OCI-LY7 (cell line): ENCODE measurements at regions not wholly inside any gene's neighbourhood (a gene's known extent, or its start where the extent isn't known, plus 50 kb on each side); places are given as distances from the start of the nearest gene placed in this dataset.

Experiments used
- EZH2phosphoT487 ChIP-seq: fragments of 200-600 bp; sonication (generic); IDR thresholded peaks from 2 replicates; pipeline ENCODE4 v1.6.1; 2018; ENCODE audit warnings: low read depth, borderline replicate concordance, mild to moderate bottlenecking, mixed run types, antibody characterized with exemption, low read length, moderate library complexity, mixed read lengths
- TF ChIP-seq, protein P1 (sequence below): fragments of 200-600 bp; sonication (generic); conservative IDR thresholded peaks from 2 replicates; pipeline ENCODE4 v1.5.1; 2014; ENCODE audit warnings: mild to moderate bottlenecking, antibody characterized with exemption, low read length, moderate library complexity, mixed read lengths

DNA sequence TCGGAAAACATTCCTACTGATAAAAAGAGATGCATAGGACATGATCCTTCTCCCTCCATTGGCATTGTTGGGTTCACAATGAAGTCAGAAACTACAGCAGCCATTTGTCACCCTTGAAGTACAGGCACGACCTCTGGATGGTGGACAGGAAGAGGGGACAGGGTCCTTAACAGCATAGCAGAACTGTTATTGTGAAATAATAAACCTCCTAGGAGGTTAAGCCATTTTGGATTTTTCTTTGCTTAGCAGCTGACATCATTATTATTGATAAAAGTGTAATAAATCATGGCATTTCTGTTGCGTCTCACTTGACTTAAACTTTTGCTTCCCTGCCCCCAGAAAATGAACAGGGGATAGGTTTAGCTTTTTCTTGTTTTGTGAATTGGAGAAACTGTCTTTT is 134.3 kb upstream of the SASH1 start:
- TF ChIP-seq, protein P1, sequence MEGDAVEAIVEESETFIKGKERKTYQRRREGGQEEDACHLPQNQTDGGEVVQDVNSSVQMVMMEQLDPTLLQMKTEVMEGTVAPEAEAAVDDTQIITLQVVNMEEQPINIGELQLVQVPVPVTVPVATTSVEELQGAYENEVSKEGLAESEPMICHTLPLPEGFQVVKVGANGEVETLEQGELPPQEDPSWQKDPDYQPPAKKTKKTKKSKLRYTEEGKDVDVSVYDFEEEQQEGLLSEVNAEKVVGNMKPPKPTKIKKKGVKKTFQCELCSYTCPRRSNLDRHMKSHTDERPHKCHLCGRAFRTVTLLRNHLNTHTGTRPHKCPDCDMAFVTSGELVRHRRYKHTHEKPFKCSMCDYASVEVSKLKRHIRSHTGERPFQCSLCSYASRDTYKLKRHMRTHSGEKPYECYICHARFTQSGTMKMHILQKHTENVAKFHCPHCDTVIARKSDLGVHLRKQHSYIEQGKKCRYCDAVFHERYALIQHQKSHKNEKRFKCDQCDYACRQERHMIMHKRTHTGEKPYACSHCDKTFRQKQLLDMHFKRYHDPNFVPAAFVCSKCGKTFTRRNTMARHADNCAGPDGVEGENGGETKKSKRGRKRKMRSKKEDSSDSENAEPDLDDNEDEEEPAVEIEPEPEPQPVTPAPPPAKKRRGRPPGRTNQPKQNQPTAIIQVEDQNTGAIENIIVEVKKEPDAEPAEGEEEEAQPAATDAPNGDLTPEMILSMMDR = no peak
- TF ChIP-seq EZH2phosphoT487 = no peak
